Ecto neural progenitor cell (in vitro differentiated cells): ENCODE measurements at regions not wholly inside any gene's neighbourhood (a gene's known extent, or its start where the extent isn't known, plus 50 kb on each side); places are given as distances from the start of the nearest gene placed in this dataset.
A peak's percentile ranks its signal among the peaks of the same experiment; 100 is the strongest.

Experiments
- DNase-seq: peaks from one replicate; pipeline ENCODE4 v3.0.0-alpha.2; 2018; ENCODE audit warnings: low spot score

DNA sequence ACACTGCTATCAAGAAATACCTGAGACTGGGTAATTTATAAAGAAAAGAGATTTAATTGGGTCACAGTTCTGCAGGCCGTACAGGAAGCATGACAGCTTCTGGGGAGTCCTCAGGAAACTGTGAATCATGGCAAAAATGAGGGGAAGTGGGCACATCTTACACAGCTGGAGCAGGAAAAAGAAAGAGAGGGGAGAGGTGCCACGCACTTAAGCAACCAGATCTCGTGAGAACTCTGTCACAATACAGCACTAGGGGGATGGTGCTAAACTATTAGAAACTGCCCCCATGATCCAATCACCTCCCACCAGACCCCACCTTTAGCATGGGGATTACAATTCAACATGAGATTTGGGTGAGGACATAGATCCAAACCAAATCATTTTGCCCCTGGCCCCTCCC, 105.5 kb upstream of the CPLX2 start:
- DNase-seq = no peak

DNA sequence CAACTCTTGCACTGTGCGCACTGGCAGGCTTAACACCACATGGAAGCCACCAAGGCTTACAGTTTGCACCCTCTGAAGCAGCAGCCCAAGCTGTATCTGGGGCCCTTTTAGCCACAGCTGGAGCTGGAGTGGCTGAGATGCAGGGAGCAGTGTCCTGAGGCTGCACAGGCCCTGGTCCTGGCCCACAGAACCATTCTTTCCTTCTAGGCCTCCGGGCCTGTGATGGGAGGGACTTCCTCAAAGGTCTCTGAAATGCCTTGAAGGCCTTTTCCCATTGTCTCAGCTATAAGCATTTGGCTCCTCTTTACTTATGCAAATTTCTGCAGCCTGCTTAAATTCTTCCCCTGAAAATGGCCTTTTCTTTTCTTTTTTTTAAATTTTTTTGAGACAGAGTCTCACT, 104.4 kb upstream of the CPLX2 start:
- DNase-seq = no peak

DNA sequence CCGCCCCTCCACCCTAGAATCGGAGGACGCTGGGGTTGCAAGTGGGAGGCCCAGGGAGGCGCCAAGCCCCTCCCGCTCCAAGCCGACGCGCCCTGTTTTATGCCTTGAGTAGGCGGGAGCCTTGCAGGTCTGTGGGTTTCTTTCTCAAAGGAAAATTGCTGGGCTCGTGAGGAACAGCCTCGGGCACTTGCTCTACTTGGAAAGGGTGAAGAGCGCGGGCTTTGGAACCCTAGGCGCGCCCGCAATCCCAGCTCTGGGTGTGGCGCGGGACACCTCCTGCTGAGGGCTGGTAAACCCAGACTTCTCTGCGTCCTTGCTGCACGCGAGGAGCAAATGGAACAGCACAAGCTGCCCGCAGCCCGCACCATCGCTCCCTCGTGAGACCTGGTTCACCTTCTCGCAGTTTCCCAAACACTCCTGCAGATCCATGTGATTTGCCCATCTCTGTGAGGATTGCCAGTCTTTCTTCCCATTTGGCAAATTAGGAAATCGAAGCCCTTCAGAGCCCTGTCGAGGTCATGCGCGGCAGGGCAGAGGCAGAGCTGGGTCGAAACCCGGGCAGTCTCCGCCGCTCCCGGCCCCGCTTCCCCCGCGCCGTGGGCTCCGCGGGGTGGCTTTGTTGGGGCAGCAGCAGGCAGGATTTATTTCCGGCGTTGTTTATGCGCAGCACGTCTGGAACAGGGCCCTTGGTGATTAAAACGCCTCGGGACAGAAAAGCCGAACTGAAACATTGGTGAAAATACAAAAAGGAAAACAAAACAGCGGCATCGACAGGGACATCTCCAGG, 98.4 kb upstream of the CPLX2 start:
- no peak for DNase-seq

DNA sequence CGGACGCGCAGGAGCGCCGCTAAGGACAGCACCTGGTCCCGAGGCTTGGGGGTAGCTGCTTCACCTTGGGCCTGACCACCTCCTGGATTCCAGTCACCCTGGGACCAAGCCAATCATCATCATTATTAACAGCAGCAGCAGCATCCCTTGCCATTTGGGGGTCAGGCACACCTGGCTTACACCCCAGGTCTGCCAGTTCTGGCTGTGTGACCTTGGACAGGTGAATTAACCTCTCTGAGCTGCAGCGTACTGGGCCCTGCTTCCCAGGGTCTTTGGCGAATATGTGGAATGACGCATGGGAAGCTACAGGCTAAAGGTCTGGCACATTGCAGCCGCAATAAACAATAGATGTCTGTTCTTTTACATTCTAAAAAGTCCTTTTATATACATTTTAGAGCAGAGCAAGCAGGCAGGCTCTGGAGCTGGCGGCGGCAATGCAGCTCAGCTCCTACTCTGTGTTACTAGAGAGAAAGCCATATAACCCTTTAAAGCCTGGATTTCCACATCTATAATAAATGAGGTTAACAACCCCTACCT, 97.8 kb upstream of the CPLX2 start:
- DNase-seq = no peak

DNA sequence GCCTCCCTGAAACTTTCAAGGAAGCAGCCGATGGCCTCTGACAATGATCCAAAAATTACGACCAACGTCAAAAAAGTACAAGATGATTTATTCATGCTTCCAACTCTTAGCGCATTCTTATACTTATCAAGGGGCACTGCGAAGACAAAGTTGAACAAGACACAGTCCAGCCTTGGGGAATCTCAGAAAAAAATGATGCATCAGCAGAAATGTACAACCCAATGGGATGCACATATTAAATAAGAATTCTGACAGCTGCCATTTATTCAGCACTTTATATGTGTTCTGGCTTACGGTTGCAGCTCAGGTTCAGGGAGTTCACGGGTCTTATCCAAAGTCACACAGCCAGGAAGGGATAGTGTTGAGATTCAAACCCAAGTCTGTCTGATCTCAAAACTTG, 96.0 kb upstream of the CPLX2 start:
- no peak for DNase-seq

DNA sequence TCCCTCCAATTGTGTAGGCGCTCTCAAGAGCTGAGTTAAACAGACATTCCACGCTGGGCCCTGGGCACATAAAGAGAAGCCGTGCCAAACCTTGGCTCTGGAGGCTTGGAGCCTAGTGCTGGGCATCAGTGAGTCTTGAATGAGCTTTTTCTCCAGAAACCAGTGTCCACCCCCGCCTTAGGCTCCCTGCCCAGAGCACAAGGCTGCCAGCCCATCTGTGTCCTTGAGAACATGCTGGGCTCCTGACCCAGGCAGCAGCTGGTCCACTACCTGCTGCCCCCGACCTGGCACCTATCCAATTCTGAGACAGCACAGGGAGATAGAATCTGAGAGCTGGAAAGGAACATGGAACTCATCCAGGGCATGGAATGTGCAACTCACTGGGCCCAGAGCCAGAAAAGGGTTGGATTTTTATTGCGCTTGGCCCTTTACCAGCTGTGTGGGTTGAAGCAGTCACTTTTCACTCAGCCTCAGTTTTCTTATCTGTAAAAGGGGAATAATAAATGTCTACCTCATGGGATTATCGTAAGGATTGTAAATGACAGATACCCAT, 92.4 kb upstream of the CPLX2 start:
- no peak for DNase-seq

DNA sequence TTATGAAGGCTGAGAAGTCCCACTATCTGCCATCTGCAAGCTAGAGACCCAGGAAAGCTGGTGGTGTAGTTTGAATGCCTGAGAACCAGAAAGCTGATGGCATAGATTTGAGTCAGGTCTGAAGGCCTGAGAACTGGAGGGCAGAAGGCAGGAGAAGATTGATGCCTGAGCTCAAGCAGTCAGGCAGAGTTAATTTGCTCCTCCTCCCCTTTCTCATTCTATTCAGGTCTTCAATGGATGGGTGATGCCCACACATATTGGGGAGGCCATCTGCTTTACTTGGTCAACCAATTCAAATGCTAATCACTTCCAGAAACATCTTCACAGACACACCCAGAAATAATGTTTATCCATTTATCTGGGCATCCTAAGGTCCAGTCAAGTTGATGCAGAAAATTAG, 87.6 kb upstream of the CPLX2 start:
- DNase-seq = no peak

DNA sequence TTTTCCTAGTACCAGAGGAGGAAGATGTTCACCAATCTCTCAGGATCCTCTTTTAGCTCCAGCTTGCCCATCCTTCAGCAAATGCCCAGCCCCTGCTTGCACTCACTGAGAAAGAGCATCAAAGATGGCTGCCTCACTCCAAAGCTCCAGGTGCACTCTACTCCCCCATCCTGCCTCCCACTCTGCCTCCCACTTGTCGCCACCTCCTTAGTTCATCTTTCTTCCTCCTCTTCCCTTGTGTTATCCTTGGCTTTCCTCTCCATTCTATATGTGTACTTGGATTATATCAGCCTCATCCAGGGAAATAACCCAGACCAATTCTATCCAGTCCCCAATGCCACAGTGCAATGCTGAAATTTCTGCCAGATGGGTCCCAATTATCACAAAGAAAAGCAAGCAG, 87.1 kb upstream of the CPLX2 start:
- DNase-seq = no peak

DNA sequence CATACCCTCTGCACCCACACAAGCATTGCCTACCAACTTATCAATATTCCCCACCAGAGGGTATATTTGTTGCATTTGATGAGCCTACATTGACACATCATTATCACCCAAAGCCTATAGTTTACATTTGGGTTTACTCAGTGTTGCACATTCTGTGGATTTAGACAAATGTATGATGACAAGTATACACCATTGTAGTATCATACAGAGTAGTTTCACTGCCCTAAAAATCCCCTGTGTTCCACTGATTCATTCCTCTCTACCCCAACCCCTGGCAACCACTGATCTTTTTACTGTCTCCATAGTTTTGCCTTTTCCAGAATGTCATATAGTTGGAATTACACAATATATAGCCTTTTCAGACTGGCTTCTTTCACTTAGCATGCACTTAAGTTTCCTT, 85.7 kb upstream of the CPLX2 start:
- no peak for DNase-seq

DNA sequence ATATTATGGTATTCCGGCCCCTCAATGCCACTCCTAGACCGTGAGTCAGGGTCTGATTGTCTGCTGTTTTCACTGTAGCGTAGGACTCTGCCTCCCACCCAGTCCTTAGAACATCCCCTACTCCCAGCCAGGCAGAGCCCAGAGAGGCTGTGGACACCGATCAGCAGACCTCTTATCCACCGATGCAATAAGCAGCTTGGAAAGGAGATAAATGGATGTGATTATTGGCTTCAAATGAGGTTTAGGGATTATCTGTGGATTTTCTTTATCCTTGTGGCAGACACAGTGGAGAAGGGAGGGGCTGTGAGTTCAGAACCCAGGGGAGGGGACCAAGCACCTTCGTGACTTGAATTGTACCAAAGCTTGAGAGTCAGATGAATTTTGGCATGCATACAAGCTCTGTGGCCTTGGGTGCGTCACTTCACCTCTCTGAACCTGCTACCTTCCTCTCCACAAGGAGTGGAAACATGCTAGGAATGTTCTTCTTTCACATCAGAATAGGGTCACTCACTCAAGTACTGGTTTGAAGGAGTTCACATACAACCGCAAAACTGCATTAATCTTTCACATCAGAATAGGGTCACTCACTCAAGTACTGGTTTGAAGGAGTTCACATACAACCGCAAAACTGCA, 83.1 kb upstream of the CPLX2 start:
- no peak for DNase-seq

DNA sequence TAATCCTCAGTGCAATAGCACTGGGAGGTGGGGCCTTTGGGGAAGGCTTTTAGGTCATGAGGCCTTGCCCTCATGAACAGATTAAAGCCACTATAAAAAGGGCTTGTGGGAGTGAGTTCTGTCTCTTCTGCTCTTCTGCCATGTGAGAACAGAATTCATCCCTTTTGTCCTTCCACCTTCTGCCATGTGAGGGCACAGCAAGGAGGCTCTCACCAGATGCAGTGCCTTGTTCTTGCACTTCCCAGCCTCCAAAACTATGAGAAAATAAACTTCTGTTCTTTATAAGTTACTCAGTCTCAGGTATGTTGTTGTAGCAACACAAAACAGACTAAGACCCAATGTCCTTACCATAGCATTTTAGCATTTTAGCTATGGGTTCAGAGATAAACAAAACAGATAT, 81.7 kb upstream of the CPLX2 start:
- DNase-seq = no peak

DNA sequence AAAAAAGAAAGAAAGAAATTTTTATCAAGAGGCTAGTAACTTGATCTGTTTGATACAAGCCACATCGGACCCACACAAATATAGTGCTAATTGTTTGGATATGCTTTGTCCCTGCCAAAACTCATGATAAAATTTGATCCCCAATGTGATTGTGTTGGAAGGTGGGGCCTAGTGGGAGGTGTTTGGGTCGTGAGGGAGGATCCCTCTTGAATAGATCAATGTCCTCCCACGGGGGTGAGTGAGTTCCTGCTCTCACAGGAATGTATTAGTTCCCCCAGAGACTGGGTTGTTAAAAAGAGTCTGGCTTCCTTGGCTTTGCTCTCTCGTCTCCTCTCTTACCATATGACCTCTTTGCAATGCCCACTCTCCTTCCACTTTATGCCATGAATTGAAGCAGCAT, 80.6 kb upstream of the CPLX2 start:
- no peak for DNase-seq

DNA sequence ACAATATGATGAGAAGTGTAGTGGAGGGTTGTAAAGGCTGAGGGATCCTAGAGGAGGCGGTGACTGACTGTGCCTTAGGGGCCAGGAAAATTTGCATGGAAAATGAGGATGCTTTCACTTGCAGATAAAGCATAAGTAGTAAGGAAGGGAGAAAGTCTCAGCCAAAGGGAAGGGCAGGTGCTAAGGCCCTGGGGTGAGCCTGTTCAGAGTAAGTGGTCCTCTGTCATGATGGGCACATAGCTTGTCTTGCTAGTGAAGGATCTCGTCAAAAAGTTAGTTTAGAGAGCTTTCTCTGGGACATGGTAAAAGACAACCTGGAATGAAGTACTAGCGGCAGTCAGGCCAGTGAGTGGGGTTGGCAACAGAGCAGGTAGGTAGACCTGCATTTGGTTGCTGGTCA, 75.4 kb upstream of the CPLX2 start:
- no peak for DNase-seq

DNA sequence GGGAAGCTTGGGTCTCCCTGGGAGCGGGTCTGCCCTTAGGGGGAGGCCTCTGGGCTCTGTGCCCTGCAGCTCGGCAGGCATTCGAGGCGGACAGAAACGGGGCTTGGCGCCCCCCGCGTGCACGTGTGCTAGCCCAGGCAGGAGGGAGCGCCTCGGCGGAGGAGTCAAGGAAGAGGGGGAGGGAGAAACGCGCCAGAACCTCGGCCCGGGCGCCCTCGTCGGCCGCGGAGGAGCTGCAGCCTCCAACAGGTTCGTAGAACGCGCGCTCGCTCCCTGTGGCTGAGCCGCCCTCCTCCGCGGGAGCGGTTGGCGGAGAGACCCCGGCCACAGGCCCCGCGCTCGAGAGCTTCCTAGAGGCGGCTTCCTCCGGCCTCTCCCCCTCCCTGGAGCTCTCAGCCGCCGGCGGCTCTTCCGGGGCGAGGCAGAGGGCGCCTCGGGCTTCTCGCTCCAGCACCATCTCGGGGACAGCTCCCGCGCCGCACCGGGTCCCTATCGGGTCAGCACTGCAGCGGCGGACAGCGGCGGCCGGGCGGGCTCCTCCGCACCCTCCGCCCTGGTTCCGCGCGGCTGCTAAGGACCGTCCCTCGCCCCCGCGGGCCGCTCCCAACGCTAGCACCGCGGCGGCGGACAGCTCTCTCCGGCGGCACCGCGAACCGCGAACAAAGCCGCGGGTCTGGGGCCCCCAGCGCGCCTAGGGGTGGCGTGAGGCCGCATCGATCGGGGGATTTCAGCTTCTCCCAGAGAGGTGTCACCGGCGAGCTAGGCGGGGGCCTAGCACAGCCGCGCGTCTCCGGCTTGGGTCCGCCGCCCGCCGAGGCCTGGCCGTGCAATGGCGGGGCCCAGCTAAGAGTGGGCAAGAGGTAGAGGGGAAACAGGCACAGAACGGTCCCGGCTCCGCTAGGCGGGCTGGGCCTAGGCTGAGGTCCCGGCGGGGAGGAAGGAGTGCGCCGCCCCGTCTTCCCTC, 74.6 kb upstream of the CPLX2 start:
- DNase-seq = peak; percentile 96

DNA sequence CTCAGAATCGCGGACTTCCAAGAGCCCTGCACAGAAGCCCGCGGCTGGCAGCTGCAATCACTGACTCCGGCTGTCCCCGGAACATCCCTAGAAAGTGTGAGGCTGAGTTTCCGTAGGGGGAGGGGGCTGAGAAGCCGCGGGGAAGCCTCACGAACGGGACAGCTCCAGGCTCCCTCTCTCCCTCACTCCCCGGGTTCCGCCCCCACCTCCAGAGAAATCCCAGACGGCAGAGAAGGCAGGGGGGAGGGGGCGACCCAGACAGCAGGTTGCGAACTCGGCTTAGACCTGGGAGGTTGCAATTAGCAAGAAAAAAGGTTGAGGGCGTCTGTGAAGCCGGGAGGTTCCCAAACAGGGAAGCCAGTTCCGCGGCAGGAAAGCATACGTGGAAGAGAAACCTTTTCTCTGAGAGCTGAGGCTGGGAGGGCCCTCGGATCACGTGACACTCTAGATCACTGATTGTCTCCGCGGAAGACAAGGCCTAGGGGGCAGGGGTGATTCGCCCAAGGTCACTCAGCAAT, 73.8 kb upstream of the CPLX2 start:
- peak; percentile 59 for DNase-seq

DNA sequence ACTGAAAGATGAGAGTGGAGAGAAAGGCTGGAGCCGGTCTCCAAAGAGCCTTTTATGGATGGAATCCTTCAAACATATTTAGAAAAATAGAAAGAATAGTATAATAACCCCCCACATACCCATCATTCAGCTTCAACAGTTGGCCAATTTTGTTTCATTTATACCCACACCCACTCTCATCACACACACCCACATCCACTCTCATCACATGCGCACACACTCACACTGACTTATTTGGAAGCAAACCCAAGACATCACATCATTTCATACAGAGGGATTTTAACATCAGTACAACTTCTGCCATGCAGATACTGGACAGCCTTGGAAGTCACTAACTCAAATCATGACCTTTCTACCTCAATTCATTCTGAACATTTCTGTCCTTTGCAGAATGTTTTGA, 72.8 kb upstream of the CPLX2 start:
- DNase-seq = no peak

DNA sequence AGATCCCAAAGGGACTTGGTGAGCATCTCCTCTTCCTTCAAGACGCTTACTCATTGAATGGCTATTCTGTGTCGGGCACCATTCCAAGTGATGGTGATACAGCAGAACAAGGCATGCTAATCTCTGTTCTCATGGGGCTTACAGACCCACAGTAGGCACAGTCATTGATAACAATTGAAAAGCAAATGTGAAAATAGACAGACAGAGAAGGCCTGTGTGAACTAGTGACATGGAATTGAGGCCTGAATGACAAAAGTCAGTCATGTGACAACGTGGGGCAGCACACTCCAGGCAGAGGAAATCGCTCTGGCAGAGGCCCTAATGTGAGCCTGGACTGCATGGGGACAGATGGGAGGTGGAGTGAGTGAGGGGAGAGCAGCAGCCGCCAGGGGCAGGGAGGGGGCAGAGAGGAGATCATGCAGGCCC, 70.7 kb upstream of the CPLX2 start:
- no peak for DNase-seq

DNA sequence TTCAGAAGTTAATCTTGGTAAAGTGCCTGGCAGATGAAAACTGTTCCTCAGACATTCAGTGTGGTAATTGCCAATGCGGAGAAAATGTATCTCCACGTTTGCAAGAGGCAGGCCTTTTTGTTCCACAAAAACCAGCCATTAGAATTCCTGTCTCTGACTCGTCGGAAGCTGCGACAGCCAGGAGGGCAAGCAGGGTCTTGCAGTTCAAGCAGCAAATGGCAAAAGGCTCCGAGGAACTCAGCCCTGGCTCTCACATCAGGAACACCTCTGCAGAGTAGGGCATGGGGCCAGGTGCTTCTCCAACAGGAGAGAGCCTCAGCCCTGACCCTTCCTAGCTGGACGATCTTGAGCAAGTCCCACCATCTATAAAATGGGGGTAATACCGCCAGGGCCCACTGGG, 69.0 kb upstream of the CPLX2 start:
- DNase-seq = no peak

DNA sequence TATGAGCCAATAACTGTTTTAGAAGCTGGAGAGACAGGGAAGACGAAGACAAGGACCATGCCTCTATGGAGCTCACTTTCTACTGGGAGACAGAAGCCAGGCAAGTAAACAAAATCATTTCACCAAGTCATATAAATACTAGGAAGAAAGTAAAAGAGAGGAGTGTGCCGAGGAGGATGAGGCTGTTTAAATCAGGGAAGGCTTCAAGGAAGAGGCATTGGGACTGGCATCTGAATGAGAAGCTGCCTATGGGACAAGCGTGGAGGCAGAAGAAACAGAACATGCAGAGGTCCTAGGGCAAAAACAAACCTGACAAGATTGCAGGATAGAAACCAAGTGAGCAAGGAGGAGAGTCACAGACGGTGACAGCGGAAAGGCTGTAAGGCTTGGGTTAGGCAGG, 68.1 kb upstream of the CPLX2 start:
- no peak for DNase-seq

DNA sequence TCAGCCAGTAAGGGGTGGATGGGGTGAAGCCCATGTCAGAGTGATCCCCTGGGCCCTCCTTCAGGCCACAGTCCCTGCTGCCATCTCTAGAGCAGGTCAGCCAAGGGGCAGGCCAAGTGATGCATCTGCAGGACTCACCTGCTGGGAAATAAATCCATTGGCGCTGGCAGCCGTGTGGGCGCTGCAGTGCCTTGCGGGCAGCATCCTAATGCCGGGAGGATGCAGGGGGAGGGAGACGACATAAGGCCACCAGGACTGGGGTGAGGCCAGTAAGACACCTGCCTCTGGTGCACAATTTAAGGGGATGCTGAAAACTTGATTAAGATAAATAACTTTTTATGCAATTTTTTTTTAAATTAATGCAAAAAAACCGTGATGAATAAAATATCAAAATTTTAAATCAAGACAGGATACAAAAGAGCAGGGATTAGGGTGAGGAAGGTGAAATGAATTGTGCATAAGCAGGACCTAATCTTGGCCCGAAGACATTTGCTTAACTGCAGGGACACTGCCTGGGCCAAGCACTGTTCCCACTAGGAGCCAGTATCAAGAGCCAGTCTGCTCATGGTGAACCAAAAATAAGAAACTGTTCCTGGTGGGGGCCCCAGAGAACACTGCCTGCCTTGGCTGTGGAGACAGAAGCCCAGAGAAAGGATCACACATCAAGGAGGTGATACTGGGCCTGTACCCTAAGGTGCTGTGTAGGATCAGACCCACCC, 67.5 kb upstream of the CPLX2 start:
- no peak for DNase-seq

DNA sequence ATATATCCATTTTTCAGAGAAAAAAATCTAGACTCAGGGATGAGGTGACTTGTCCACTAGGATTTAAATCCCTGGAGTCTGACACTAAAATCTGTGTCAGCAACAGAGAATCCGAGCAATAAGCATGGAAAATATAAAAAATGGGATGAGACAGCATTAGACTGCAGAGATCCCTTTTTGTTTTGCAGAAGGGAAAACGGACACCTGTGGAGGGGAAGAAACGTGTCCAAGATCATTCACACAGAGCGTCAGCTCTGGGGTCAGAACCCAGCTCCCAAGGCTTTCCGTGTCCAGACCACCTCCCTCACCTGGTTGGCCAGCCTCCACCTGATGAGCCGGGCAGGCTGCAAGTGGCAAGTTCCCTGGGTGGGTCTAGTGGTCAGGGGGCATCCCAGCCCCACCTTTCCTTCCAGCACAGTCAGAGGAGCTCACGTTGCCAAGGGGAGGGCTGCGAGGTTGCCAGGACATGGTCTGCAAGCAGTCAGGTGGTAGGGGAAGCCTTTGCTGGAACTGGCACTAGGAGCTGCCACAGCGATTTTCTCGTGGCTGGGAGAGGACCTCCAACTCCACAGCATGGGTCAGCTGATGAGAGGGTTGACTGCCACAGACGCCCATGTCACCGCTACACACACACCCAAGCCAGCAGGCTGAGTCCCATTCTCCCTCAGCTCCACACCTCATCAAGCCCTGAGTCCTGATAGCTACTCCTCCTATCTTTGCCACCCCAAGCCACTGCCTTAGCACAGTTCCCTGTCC, 65.9 kb upstream of the CPLX2 start:
- no peak for DNase-seq
